HG03439 (cell line): ENCODE measurements at regions not wholly inside any gene's neighbourhood (a gene's known extent, or its start where the extent isn't known, plus 50 kb on each side); places are given as distances from the start of the nearest gene placed in this dataset.
"Not testable (repeated sequence)": the region's sequence is repeated elsewhere in the genome, so short reads cannot be mapped to it uniquely, and the experiment has no call there.

Experiments
- ATAC-seq: cut with Tn5 transposase; IDR thresholded peaks from one replicate; pipeline ENCODE4 v1.9.1; 2021; ENCODE audit warnings: mild to moderate bottlenecking, moderate library complexity; ENCODE audit not compliant: unreplicated experiment

- ATAC-seq = no peak
Observed at GRCh38 chr4:149870008-149870407, 54.4 kb upstream of the IQCM start.

DNA sequence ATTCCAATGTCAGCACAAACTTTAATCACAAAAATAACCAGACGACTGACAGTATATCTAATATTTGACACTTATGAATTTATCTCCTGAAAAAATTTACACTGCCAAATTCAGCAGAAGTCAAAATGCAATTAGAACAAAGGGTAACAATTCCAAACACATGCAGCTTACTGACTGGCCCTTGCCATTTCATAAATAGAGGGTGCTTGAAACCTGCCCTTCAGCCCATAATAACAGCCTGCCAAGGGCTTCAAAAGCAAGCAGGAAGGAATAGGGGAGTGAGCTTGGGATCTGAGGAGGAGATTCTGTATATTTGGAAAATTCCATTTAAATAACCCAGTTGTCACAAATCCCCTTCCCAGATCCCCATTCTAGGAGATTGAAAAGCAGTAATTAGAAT lies 66.1 kb upstream of the IQCM start:
- no peak for ATAC-seq

DNA sequence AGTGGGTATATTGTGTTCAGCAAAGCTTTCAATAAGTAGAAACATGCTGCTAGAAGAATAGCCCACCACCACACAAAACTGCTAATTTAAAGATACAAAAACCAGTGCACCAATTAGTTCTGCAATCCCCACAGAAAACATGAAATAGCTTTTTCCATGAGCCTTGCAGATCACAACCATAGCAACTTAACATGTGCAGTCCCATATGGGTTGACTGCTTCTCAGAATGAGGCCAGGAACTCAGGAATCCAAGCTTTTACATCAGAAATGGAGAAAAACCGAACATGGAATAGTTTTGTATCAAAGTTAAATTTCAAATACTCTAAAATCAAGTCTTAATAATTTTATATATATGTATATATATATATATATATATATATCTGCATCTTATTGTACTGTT lies 66.6 kb upstream of the IQCM start:
- no peak for ATAC-seq

DNA sequence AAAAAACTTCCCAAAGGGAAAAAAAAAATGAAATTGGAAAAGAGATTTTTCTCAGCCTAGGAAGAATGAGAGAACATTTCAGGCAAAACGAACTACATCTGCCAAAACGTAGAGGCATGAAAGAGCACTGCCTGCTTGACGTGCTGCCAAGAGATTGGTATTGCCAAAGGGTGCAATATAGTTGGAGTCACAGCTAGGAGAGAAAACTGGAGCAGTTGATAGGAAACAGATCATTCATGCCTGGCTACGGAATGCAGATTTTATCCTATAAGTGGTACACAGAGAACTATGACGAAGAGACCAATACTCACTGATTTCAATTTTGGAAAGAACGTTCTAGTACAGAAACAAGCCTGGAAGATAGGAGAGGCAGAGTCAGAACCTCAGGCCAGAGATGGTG lies 68.4 kb upstream of the IQCM start:
- ATAC-seq = no peak

DNA sequence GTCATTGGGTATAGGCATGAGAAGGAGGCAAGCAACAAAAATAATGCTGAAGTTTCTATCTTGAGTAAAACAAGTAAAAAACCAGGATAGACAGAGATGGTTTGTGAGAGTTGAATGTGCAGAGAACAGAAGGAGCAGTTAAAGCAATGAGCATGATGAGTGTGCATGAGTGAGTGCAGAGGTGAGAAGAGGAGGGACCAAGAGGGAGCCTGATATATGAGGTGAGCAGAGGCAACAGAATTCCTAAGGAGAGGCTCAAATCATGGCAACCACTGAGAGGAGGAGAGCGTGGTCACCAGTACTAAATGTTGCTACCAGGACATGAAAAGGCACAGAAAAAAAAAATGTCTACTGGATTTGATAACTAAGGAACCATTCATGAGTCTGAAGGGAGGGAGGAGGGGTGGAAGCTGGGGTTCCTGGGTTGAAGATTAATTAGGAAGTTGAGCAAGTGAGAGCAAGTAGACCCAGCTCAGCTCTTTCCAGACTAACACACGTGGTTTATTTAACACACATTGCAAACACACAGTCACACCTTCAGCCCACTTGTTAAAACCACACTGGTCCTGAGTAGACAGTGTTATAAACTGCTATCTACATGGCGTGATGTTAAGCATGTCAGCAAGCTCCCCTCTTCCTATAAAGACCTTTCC lies 69.0 kb upstream of the IQCM start:
- no peak for ATAC-seq

DNA sequence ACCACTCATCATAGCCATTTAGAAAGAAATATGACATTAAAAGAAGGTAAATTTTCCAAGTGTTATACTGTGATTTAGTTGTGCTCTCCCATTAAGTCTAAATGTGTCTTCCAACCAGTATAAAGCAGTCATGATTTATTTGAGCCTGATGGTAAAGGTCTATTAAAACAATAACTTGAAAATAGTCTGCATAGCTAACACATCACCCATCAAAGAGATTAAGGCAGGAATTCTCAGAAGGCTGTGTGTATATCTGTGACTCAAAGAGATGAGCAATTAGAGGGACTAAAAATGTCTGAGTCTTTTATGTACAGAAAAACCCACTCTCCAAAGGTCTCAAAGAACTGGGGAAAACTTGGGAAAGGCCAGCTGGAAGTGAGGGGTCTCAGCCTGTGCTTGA lies 70.3 kb upstream of the IQCM start:
- ATAC-seq = no peak

- no peak for ATAC-seq
Observed at GRCh38 chr4:149886786-149887490, 71.3 kb upstream of the IQCM start.

GRCh38 chr4:149889991-149890390 lies 74.3 kb upstream of the IQCM start:
- ATAC-seq = no peak

GRCh38 chr4:149890531-149890930 lies 74.9 kb upstream of the IQCM start:
- ATAC-seq = no peak

DNA sequence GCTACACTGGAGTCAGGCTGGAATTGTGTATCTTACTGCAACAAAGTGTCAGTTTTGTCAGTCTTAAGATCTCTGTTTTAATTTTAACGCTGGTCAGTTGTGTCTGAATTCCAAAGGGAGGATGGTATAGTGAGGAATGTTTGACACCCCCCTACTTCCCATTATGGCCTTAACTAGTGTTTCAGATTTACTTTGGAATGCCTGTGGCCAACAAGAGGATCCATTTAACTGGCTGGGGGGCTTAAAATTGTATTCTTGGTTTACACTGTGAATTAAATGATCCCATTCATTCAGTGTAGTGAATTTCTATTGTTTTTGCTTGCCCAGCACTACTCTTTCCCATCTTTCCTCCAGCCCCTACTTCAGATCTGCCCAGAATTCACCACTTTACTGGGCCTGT lies 75.8 kb upstream of the IQCM start:
- no peak for ATAC-seq

- ATAC-seq = no peak
Observed at GRCh38 chr4:149896432-149896831, 80.8 kb upstream of the IQCM start.

DNA sequence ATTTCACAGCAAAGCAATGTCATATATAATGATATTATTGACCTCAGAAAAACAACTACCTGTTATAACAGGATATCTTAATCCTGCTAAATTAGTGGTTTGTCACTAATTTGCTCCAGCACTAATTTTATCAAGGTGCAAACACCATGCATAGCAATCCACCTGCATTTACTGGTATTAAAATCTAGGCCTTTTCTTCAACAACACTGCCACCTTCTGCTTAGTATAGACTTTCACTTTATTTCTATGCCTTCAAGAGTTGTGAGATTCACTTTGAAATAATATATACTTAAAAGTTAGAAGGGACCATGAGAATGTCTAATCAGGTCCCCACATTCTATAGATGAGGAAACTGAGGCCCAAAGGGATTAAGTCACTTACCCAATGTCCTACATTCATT lies 82.1 kb upstream of the IQCM start:
- no peak for ATAC-seq

GRCh38 chr4:149901128-149901527 lies 85.5 kb upstream of the IQCM start:
- ATAC-seq = no peak

DNA sequence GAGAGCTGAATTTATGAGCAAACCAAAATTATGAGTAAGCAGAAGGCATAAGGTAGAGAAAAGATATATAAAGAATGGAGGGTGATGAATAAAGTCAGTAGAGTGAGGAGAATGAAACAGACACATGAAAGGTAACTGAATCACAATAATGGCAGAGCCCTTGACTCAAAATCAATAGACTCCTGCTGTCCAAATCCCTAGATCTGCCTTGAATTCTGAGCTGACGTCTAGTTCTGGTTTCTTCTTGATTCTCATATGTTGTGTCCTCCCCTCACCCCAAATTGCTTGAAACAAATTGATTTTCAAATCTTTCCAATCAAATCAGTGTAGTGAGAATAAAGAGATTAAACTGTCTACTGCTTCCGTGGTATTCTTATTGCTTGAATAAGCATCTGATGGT lies 86.6 kb upstream of the IQCM start:
- ATAC-seq = no peak

DNA sequence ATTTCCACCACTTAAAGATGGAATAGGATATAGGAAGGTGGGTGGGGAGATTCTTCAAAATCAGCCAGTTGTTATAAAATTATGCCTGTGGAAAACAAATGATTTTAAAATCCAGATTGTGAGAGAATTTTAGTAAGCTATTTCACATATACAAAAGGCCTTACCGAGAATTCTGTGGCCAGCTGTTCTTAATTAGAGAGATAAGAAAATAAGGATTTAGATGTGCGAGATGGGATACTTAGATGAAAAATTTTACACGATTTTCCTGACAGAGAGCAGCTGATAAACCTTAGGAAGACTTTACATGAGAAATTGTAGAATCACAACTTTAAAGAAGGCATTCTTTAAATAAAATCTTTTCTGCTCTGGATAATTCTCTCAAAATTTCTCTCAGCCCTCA lies 94.5 kb upstream of the IQCM start:
- ATAC-seq = no peak

DNA sequence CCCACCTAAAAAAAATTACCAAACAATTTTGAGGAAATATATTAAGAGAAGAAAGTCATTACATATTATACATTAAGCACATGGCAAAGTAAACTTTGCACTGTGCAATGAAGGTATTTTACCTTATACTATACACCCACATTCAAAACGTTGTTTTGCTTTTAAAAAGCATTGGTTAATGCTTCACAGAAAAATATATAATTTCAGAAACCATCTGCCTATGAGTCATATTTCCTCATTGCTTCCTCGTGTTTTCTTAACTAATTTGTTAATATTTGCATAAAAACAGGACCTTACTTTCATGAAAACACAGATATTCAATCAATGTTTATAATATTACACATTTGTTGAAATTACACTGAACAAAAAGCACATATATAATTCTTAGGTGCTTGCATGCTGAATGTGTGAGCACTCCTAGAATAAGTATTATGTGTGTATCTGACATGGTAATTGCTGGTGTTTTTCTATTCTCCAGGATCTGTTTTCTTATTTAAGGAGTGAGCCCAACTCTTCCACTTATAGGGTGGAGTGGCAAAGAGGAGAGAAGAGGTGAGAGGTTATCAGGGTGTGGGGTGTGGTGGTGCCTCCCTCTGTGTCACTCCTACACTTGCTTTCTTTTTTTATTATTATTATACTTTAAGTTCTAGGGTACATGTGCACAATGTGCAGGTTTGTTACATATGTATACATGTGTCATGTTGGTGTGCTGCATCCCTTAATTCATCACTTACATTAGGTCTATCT lies 95.1 kb upstream of the IQCM start:
- no peak for ATAC-seq

- ATAC-seq = no peak
Observed at GRCh38 chr4:149911354-149911753, 95.7 kb upstream of the IQCM start.

DNA sequence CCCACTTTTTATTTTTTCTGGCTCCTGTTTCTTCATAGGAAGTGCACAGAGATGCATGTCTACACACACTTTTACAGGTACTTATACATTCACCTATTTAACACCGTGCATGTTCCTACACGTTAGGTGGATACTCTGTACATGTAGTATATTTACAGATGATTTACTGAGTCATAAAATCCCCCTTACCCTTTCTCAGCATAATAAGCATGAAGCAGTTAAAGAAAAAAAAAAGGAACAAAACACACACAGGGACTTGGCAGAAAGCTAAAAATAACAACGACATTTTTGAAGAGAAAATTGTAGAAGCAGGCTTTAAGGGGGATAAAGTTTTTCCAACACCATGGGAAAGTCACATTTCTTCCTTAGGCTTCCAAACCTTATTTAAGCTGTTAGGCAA lies 96.4 kb upstream of the IQCM start:
- ATAC-seq = no peak

- peak; percentile 80 for ATAC-seq
Observed at GRCh38 chr4:149914119-149915115, 98.8 kb upstream of the IQCM start.

DNA sequence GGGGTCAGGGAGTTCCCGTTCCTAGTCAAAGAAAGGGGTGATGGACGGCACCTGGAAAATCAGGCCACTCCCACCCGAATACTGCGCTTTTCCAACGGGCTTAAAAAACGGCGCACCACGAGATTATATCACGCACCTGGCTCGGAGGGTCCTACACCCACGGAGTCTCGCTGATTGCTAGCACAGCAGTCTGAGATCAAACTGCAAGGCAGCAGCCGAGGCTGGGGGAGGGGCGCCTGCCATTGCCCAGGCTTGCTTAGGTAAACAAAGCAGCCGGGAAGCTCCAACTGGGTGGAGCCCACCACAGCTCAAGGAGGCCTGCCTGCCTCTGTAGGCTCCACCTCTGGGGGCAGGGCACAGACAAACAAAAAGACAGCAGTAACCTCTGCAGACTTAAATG lies 100.1 kb upstream of the IQCM start:
- not testable (repeated sequence) for ATAC-seq

- no peak for ATAC-seq
Observed at GRCh38 chr4:149923736-149924135, 108.1 kb upstream of the IQCM start.
